SK-N-SH (cell line): ENCODE measurements at regions not wholly inside any gene's neighbourhood (a gene's known extent, or its start where the extent isn't known, plus 50 kb on each side); places are given as distances from the start of the nearest gene placed in this dataset.

ENCODE experiments used
- CTCF ChIA-PET: fragments of 300-600, 350-600 bp; formaldehyde crosslinking; extraction: SDS; loops from one replicate; lab custom pipeline; 2021; lab: Yijun Ruan, JAX
- POLR2A ChIA-PET: fragments of 350-600 bp; sonication (Branson Sonifier 250); formaldehyde crosslinking; extraction: SDS; loops from one replicate; lab custom pipeline; 2020; ENCODE audit warnings: antibody characterized with exemption, inconsistent platforms; lab: Yijun Ruan, JAX
- DNase-seq: peaks from one replicate; pipeline ENCODE4 v3.0.0; 2012
- H2AFZ ChIP-seq: fragments of 200-600 bp; sonication (generic); 2 replicates; pipeline ENCODE4 v1.8.1; 2016; ENCODE audit warnings: antibody characterized with exemption, mild to moderate bottlenecking, low read depth
- H3F3A ChIP-seq: fragments of 200-600 bp; sonication (generic); replicated peaks from 2 replicates; pipeline ENCODE3; 2016; ENCODE audit warnings: antibody characterized with exemption, mild to moderate bottlenecking; ENCODE audit not compliant: insufficient read depth
- H3K27ac ChIP-seq, 2 experiments: fragments of 200-500 bp in 1 of 2; fragments of 200-600 bp in 1 of 2; sonication (Bioruptor generic) in 1 of 2; sonication (generic), shearing (Covaris generic) in 1 of 2; 2 replicates each; pipeline versions ENCODE4 v1.5.1 to v1.6.1; 2014 to 2016; ENCODE audit warnings: low read depth in 2 of 2, inconsistent platforms in 1 of 2, low read length in 1 of 2, mild to moderate bottlenecking in 1 of 2, mixed read lengths in 1 of 2
- H3K27me3 ChIP-seq: fragments of 200-600 bp; sonication (generic), shearing (Covaris generic); 2 replicates; pipeline ENCODE4 v1.6.1; 2016; ENCODE audit warnings: mixed run types; ENCODE audit not compliant: insufficient read depth
- H3K36me3 ChIP-seq, 2 experiments: fragments of 200-500 bp in 1 of 2; fragments of 200-600 bp in 1 of 2; sonication (Bioruptor generic) in 1 of 2; sonication (generic) in 1 of 2; replicated peaks in 1 of 2; 2 replicates each; pipeline versions ENCODE3 to v1.5.1; 2014 to 2016; ENCODE audit warnings: low read length in 1 of 2, mild to moderate bottlenecking in 1 of 2; ENCODE audit not compliant: insufficient read depth in 2 of 2, control insufficient read depth in 1 of 2
- H3K4me1 ChIP-seq, 2 experiments: fragments of 200-500 bp in 1 of 2; fragments of 200-600 bp in 1 of 2; sonication (Bioruptor generic) in 1 of 2; sonication (generic), shearing (Covaris generic) in 1 of 2; 2 replicates each; pipeline versions ENCODE4 v1.5.1 to v1.6.1; 2014 to 2016; ENCODE audit warnings: low read depth in 1 of 2, low read length in 1 of 2, mixed run types in 1 of 2; ENCODE audit not compliant: insufficient read depth in 2 of 2, control insufficient read depth in 1 of 2
- H3K4me2 ChIP-seq: fragments of 200-600 bp; sonication (generic), shearing (Covaris generic); 2 replicates; pipeline ENCODE4 v1.6.1; 2017; ENCODE audit warnings: mixed run types
- H3K4me3 ChIP-seq, 2 experiments: fragments of 200-500 bp in 1 of 2; fragments of 200-600 bp in 1 of 2; sonication (Bioruptor generic) in 1 of 2; sonication (generic), shearing (Covaris generic) in 1 of 2; 2 replicates each; pipeline versions ENCODE4 v1.5.1 to v1.8.1; 2014 to 2016; ENCODE audit warnings: low read depth in 2 of 2, inconsistent platforms in 1 of 2, low read length in 1 of 2, mild to moderate bottlenecking in 1 of 2, mixed read lengths in 1 of 2, moderate library complexity in 1 of 2
- H3K79me2 ChIP-seq: fragments of 200-600 bp; sonication (generic); 2 replicates; pipeline ENCODE4 v1.8.1; 2017; ENCODE audit warnings: mild to moderate bottlenecking; ENCODE audit not compliant: insufficient read depth
- H3K9ac ChIP-seq: fragments of 200-600 bp; sonication (generic); 2 replicates; pipeline ENCODE4 v1.6.1; 2017; ENCODE audit warnings: mixed run types
- H3K9me2 ChIP-seq: fragments of 200-600 bp; sonication (generic); 2 replicates; pipeline ENCODE4 v1.6.1; 2017; ENCODE audit warnings: mixed run types
- H3K9me3 ChIP-seq: fragments of 200-600 bp; sonication (generic); 2 replicates; pipeline ENCODE4 v1.6.1; 2017; ENCODE audit warnings: mixed run types, mild to moderate bottlenecking, moderate library complexity
- H4K20me1 ChIP-seq: fragments of 200-600 bp; sonication (generic); 2 replicates; pipeline ENCODE4 v1.6.1; 2017; ENCODE audit warnings: mild to moderate bottlenecking, mixed run types; ENCODE audit not compliant: insufficient read depth
- CHD2 ChIP-seq: fragments of 150-350 bp; IDR thresholded peaks from 2 replicates; pipeline ENCODE4 v1.6.1; 2018; ENCODE audit warnings: low read length; ENCODE audit not compliant: partially characterized antibody
- ELF1 ChIP-seq: IDR thresholded peaks from 2 replicates; pipeline ENCODE4 v1.4.0; 2012
- EZH2phosphoT487 ChIP-seq: fragments of 200-600 bp; sonication (generic); IDR thresholded peaks from 2 replicates; pipeline ENCODE4 v1.6.1; 2017; ENCODE audit warnings: low read depth, mixed run types, mild to moderate bottlenecking, antibody characterized with exemption, moderate library complexity, borderline replicate concordance
- FOSL2 ChIP-seq: IDR thresholded peaks from 2 replicates; pipeline ENCODE4 v1.4.0; 2012; ENCODE audit warnings: low read depth, mild to moderate bottlenecking, moderate library complexity, borderline replicate concordance
- GABPA ChIP-seq: IDR thresholded peaks from 2 replicates; pipeline ENCODE4 v1.4.0; 2012; ENCODE audit warnings: low read depth, mild to moderate bottlenecking
- JUND ChIP-seq: IDR thresholded peaks from 2 replicates; pipeline ENCODE4 v1.4.0; 2012
- MEF2A ChIP-seq: IDR thresholded peaks from 2 replicates; pipeline ENCODE4 v1.4.0; 2012; ENCODE audit warnings: low read depth, borderline replicate concordance
- NFIC ChIP-seq: IDR thresholded peaks from 2 replicates; pipeline ENCODE4 v1.4.0; 2012; ENCODE audit warnings: borderline replicate concordance
- POLR2AphosphoS5 ChIP-seq: IDR thresholded peaks from 2 replicates; pipeline ENCODE4 v1.6.1; 2012; ENCODE audit warnings: low read depth, low read length
- RAD21 ChIP-seq: IDR thresholded peaks from 2 replicates; pipeline ENCODE4 v1.6.1; 2012; ENCODE audit warnings: mild to moderate bottlenecking, low read length
- RCOR1 ChIP-seq: fragments of 150-350 bp; IDR thresholded peaks from 2 replicates; pipeline ENCODE4 v1.6.1; 2017; ENCODE audit warnings: antibody characterized with exemption, low read length
- SIN3A ChIP-seq: IDR thresholded peaks from 2 replicates; pipeline ENCODE4 v1.6.1; 2012; ENCODE audit warnings: low read depth, mild to moderate bottlenecking, low read length, moderate library complexity, borderline replicate concordance
- TEAD4 ChIP-seq: IDR thresholded peaks from 2 replicates; pipeline ENCODE4 v1.4.0; 2012; ENCODE audit warnings: mild to moderate bottlenecking, borderline replicate concordance; ENCODE audit not compliant: insufficient read depth
- USF1 ChIP-seq: IDR thresholded peaks from 2 replicates; pipeline ENCODE4 v1.4.0; 2012; ENCODE audit warnings: low read depth, borderline replicate concordance
- ZBTB33 ChIP-seq: IDR thresholded peaks from 2 replicates; pipeline ENCODE4 v1.4.0; 2012; ENCODE audit warnings: low read depth, borderline replicate concordance
- WGBS: methylation state at CpG from one replicate; pipeline ENCODE4 v1.1.6; 2017; ENCODE audit warnings: low lambda C conversion rate; 5-methylcytosine and 5-hydroxymethylcytosine counted together
- TF ChIP-seq, protein P1 (sequence below): fragments of 200-600 bp; sonication (generic); IDR thresholded peaks from 2 replicates; pipeline ENCODE4 v1.6.1; 2017; ENCODE audit warnings: antibody characterized with exemption, mild to moderate bottlenecking, moderate library complexity
- TF ChIP-seq, protein P2 (sequence below): fragments of 150-350 bp; IDR thresholded peaks from 2 replicates; pipeline ENCODE4 v1.6.1; 2016; ENCODE audit warnings: mild to moderate bottlenecking, low read depth, low read length

- H3K9me2 ChIP-seq, result no peaks in the 10 kb centered on the region
- no peaks in the 10 kb centered on the region for H3K79me2 ChIP-seq
- no peak for DNase-seq
- H3K4me1 ChIP-seq, result no peaks in the 10 kb centered on the region
- H3K27me3 ChIP-seq, result no peaks in the 10 kb centered on the region
- POLR2A ChIA-PET, result no interaction called here
- H3K4me2 ChIP-seq, result no peak overlapping the region
- no peaks in the 10 kb centered on the region for H3K36me3 ChIP-seq
- CTCF ChIA-PET, result no interaction called here
- TF ChIP-seq TEAD4 (no peak), FOSL2 (no peak), NFIC (no peak), USF1 (no peak), RCOR1 (no peak), ZBTB33 (no peak), MEF2A (no peak), CHD2 (no peak), RAD21 (no peak), POLR2AphosphoS5 (no peak), GABPA (no peak), JUND (no peak), EZH2phosphoT487 (no peak), SIN3A (no peak), ELF1 (no peak)
- TF ChIP-seq, protein P1, sequence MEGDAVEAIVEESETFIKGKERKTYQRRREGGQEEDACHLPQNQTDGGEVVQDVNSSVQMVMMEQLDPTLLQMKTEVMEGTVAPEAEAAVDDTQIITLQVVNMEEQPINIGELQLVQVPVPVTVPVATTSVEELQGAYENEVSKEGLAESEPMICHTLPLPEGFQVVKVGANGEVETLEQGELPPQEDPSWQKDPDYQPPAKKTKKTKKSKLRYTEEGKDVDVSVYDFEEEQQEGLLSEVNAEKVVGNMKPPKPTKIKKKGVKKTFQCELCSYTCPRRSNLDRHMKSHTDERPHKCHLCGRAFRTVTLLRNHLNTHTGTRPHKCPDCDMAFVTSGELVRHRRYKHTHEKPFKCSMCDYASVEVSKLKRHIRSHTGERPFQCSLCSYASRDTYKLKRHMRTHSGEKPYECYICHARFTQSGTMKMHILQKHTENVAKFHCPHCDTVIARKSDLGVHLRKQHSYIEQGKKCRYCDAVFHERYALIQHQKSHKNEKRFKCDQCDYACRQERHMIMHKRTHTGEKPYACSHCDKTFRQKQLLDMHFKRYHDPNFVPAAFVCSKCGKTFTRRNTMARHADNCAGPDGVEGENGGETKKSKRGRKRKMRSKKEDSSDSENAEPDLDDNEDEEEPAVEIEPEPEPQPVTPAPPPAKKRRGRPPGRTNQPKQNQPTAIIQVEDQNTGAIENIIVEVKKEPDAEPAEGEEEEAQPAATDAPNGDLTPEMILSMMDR, result no peak
- TF ChIP-seq, protein P2, sequence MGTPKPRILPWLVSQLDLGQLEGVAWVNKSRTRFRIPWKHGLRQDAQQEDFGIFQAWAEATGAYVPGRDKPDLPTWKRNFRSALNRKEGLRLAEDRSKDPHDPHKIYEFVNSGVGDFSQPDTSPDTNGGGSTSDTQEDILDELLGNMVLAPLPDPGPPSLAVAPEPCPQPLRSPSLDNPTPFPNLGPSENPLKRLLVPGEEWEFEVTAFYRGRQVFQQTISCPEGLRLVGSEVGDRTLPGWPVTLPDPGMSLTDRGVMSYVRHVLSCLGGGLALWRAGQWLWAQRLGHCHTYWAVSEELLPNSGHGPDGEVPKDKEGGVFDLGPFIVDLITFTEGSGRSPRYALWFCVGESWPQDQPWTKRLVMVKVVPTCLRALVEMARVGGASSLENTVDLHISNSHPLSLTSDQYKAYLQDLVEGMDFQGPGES, result no peak
- no peak overlapping the region for H3K27ac ChIP-seq
- H2AFZ ChIP-seq, result no peak overlapping the region
- H4K20me1 ChIP-seq, result no peaks in the 10 kb centered on the region
- H3K4me3 ChIP-seq, result no peak overlapping the region
- 87% methylated on average over 9 of the region's 9 CpGs for WGBS
- no peak overlapping the region for H3K9ac ChIP-seq
- H3F3A ChIP-seq, result no peaks in the 10 kb centered on the region
- no peaks in the 10 kb centered on the region for H3K9me3 ChIP-seq
Observed at GRCh38 chr3:109831403-109831802, 494.1 kb upstream of the DPPA4 start.
